Right lobe of liver (tissue), 4 donors: ENCODE measurements at regions not wholly inside any gene's neighbourhood (a gene's known extent, or its start where the extent isn't known, plus 50 kb on each side); places are given as distances from the start of the nearest gene placed in this dataset.

ENCODE experiments used
- CTCF ChIP-seq, 4 donors: fragments of 200-600 bp in 3 of 4; fragments of 450-650 bp in 1 of 4; IDR thresholded peaks; one replicate each; pipeline versions ENCODE4 v1.5.1 to v1.8.0; 2016 to 2022; ENCODE audit warnings: antibody characterized with exemption in 4 of 4, mild to moderate bottlenecking in 2 of 4
- POLR2A ChIP-seq: fragments of 450-650 bp; IDR thresholded peaks from one replicate; pipeline ENCODE4 v1.6.1; 2017; ENCODE audit warnings: antibody characterized with exemption, mild to moderate bottlenecking
- donor health status: DM: no; HTN: no; CAD: no.
- donor health status: DM: no; HTN: no; CAD: no.
- donor health status: DM: no; HTN: yes; CAD: no.

DNA sequence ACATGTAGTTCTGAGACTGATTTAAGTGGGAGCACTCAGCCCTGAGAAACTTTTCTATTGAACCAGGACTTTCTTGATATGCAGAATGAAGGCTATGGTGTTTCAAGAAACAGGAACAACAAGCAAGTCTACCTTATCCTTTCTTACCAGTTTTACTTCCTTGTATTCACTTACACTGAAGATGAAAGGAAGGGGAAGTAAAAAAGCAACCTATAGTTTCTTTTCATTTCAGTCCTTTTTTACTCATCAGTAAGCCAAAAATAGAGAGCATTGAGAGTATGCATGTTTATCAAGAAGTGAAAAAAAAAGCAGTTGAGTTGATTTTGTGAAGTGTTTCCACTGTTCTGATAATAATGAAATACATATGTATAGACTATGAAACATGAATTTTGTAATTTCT is 1010.3 kb downstream of the AMY1C start:
- TF ChIP-seq CTCF (IDR thresholded peaks at IDR 0.05) (no peak), POLR2A (no peak)
